Skeletal muscle satellite cell (primary cell): ENCODE measurements at regions not wholly inside any gene's neighbourhood (a gene's known extent, or its start where the extent isn't known, plus 50 kb on each side); places are given as distances from the start of the nearest gene placed in this dataset.
"Not testable (repeated sequence)": the region's sequence is repeated elsewhere in the genome, so short reads cannot be mapped to it uniquely, and the experiment has no call there.

ENCODE experiments used
- H3K27me3 ChIP-seq: 2 replicates; pipeline ENCODE4 v1.7.0; 2013; ENCODE audit warnings: low read length; ENCODE audit not compliant: control insufficient read depth, insufficient read depth
- H3K36me3 ChIP-seq: 2 replicates; pipeline ENCODE4 v1.7.0; 2013; ENCODE audit warnings: mild to moderate bottlenecking, control low read depth, low read length; ENCODE audit not compliant: insufficient read depth
- H3K4me1 ChIP-seq: 2 replicates; pipeline ENCODE4 v1.7.0; 2013; ENCODE audit warnings: low read length; ENCODE audit not compliant: control insufficient read depth, insufficient read depth
- H3K4me2 ChIP-seq: 2 replicates; pipeline ENCODE4 v1.7.0; 2013; ENCODE audit warnings: mild to moderate bottlenecking, low read length
- H3K4me3 ChIP-seq: 2 replicates; pipeline ENCODE4 v1.7.0; 2013; ENCODE audit warnings: low read length
- H3K9ac ChIP-seq: 2 replicates; pipeline ENCODE4 v1.7.0; 2013; ENCODE audit warnings: mild to moderate bottlenecking, low read depth, low read length, moderate library complexity
- H3K9me3 ChIP-seq: replicated peaks from 2 replicates; pipeline ENCODE4 v1.7.0; 2013; ENCODE audit warnings: mild to moderate bottlenecking, control low read depth, low read length

- Histone ChIP-seq H3K27me3 (peaks cover 15% of the 10 kb centered on the region), H3K4me1 (no peaks in the 10 kb centered on the region)
Observed at GRCh38 chr10:30529373-30529998, 95.5 kb downstream of the MAP3K8 start.

GRCh38 chr10:30528429-30528786 lies 94.4 kb downstream of the MAP3K8 start:
- Histone ChIP-seq H3K4me2 (no peak overlapping the region), H3K27me3 (peaks cover 15% of the 10 kb centered on the region), H3K4me3 (no peak overlapping the region), H3K4me1 (no peaks in the 10 kb centered on the region), H3K9me3 (no peaks in the 10 kb centered on the region), H3K9ac (no peak overlapping the region), H3K36me3 (no peaks in the 10 kb centered on the region)

More at GRCh38 chr10:30529373-30529998, 95.5 kb downstream of the MAP3K8 start:
- Histone ChIP-seq H3K4me2 (no peak overlapping the region), H3K9ac (no peak overlapping the region), H3K9me3 (no peaks in the 10 kb centered on the region), H3K4me3 (no peak overlapping the region), H3K36me3 (no peaks in the 10 kb centered on the region)

- Histone ChIP-seq H3K4me1 (no peaks in the 10 kb centered on the region), H3K9ac (no peak overlapping the region), H3K27me3 (peaks cover 11% of the 10 kb centered on the region), H3K4me2 (no peak overlapping the region), H3K4me3 (no peak overlapping the region), H3K36me3 (no peaks in the 10 kb centered on the region), H3K9me3 (no peaks in the 10 kb centered on the region)
Observed at GRCh38 chr10:30527623-30528428, 93.8 kb downstream of the MAP3K8 start.

DNA sequence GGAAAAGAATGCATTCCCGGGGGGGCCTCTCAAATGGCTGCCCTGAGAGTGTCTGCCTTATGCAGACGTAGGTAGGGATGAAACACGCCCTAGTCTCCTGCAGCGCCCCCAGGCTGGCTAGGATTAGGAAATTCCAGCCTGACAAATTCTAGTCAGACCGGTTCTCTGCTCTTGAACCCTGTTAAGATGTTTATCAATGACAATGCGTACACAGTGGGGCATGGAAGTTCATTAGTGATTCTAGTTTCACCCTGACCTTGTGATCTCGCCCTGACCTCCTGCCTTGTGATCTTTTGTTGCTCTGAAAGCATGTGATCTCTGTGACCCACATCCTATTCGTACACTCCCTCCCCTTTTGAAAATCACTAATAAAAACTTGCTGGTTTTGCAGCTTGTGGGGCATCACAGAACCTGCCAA lies 88.7 kb downstream of the MAP3K8 start:
- H3K9me3 ChIP-seq, H3K4me1 ChIP-seq, H3K4me3 ChIP-seq, H3K4me2 ChIP-seq, H3K36me3 ChIP-seq, H3K9ac ChIP-seq: not testable (repeated sequence)
- H3K27me3 ChIP-seq = peaks cover 21% of the 10 kb centered on the region

DNA sequence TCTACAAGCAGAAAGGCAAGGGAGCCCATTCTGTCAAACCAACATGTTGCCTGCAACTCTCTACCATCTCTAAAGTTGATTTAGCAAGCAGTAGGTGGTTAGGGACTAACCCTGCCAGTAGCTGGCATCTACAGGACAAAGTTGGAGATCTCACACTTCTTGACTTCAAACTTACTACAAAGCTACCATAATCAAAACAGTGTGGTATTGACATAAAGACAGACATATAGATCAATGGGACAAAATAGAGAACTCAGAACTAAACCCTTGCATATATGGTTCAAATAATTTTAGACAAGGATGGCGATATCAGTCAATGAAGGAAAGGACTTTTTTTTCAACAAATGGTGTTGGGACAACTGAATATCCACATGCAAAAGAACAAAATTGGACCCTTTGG lies 84.9 kb downstream of the MAP3K8 start:
- Histone ChIP-seq H3K9me3 (no peaks in the 10 kb centered on the region), H3K4me2 (no peak overlapping the region), H3K36me3 (no peaks in the 10 kb centered on the region), H3K9ac (no peak overlapping the region), H3K27me3 (peaks cover 35% of the 10 kb centered on the region), H3K4me3 (no peak overlapping the region), H3K4me1 (no peaks in the 10 kb centered on the region)
